GM12878 (cell line): ENCODE measurements at regions not wholly inside any gene's neighbourhood (a gene's known extent, or its start where the extent isn't known, plus 50 kb on each side); places are given as distances from the start of the nearest gene placed in this dataset.

ENCODE experiments used
- ATAC-seq: fragments of 200-7000 bp; cut with Tn5 transposase; 3 replicates; pipeline ENCODE4 v1.9.1; 2020; ENCODE audit warnings: mild to moderate bottlenecking, moderate library complexity
- BruUV-seq: library from RNA; stranded (reverse); fragments of 400-500 nt; replicated peaks from 2 replicates; lab custom pipeline; 2021; lab: Mats Ljungman, UMichigan
- CTCF ChIA-PET: fragments of 300-600 bp; sonication (Branson Sonifier 250); formaldehyde crosslinking; extraction: SDS; loops from one replicate; lab custom pipeline; 2021; ENCODE audit warnings: inconsistent platforms; lab: Yijun Ruan, JAX
- POLR2A ChIA-PET: fragments of 350-600 bp; formaldehyde crosslinking; extraction: SDS; loops from one replicate; lab custom pipeline; 2021; ENCODE audit warnings: inconsistent platforms; lab: Charles Lee
- RAD21 ChIA-PET: fragments of 300-600 bp; sonication (Branson Sonifier 250); formaldehyde crosslinking; loops from one replicate; lab custom pipeline; 2023; ENCODE audit warnings: antibody characterized with exemption; ENCODE audit not compliant: unreplicated experiment; lab: Charles Lee
- SMC1A ChIA-PET: fragments of 300-600 bp; sonication (Branson Sonifier 250); formaldehyde crosslinking; loops from one replicate; lab custom pipeline; 2023; ENCODE audit not compliant: unreplicated experiment, uncharacterized antibody; lab: Charles Lee
- DNase-seq: peaks from one replicate; pipeline ENCODE4 v3.0.0-alpha.2; 2011; ENCODE audit warnings: low read depth, low spot score
- FAIRE-seq: peaks from 3 replicates; lab custom pipeline; 2011; peaks lifted over from hg19 to GRCh38; lab: Jason Lieb, UNC
- H2AFZ ChIP-seq: 2 replicates; pipeline ENCODE4 v1.6.0; 2011; ENCODE audit warnings: low read depth, low read length, control low read depth; ENCODE audit not compliant: control insufficient read depth
- H3K27ac ChIP-seq: 2 replicates; pipeline ENCODE4 v1.5.1; 2011; ENCODE audit warnings: control low read depth; ENCODE audit not compliant: control insufficient read depth, insufficient read depth
- H3K27me3 ChIP-seq, 2 experiments: replicated peaks in 1 of 2; 2 replicates each; pipeline versions ENCODE4 v1.6.0 to v1.6.1; 2011; ENCODE audit warnings: low read length in 1 of 2; ENCODE audit not compliant: control insufficient read depth in 2 of 2, insufficient read depth in 2 of 2
- H3K36me3 ChIP-seq, 2 experiments: 2 replicates each; pipeline ENCODE4 v1.5.1; 2011; ENCODE audit warnings: low read length in 1 of 2; ENCODE audit not compliant: control insufficient read depth in 2 of 2, insufficient read depth in 2 of 2
- H3K4me1 ChIP-seq: 2 replicates; pipeline ENCODE4 v1.6.1; 2011; ENCODE audit warnings: mild to moderate bottlenecking, low read length, moderate library complexity, mixed read lengths; ENCODE audit not compliant: control insufficient read depth, insufficient read depth
- H3K4me2 ChIP-seq: 2 replicates; pipeline ENCODE4 v1.6.0; 2011; ENCODE audit warnings: control low read depth; ENCODE audit not compliant: control insufficient read depth, insufficient read depth
- H3K4me3 ChIP-seq: fragments of 200-600 bp; sonication (generic); 2 replicates; pipeline ENCODE4 v1.5.1; 2016
- H3K79me2 ChIP-seq: 2 replicates; pipeline ENCODE4 v1.6.0; 2011; ENCODE audit warnings: low read length; ENCODE audit not compliant: control insufficient read depth, insufficient read depth
- H3K9ac ChIP-seq: 2 replicates; pipeline ENCODE4 v1.8.0; 2011; ENCODE audit warnings: low read length, control low read depth, mixed read lengths; ENCODE audit not compliant: control insufficient read depth, insufficient read depth
- H3K9me3 ChIP-seq: replicated peaks from 3 replicates; pipeline ENCODE4 v1.5.1; 2011; ENCODE audit warnings: mild to moderate bottlenecking, low read length; ENCODE audit not compliant: control insufficient read depth, insufficient read depth
- H4K20me1 ChIP-seq: 2 replicates; pipeline ENCODE4 v1.6.0; 2011; ENCODE audit not compliant: control insufficient read depth, insufficient read depth
- CHD2 ChIP-seq: IDR thresholded peaks from 2 replicates; pipeline ENCODE4 v1.6.1; 2011; ENCODE audit warnings: low read depth, low read length, improper control_type of control experiment, borderline replicate concordance
- EED ChIP-seq: sonication (generic); IDR thresholded peaks from 2 replicates; pipeline ENCODE4 v1.6.1; 2016; ENCODE audit warnings: antibody characterized with exemption, low read depth
- FOS ChIP-seq: IDR thresholded peaks from 3 replicates; pipeline ENCODE4 v1.6.1; 2011; ENCODE audit warnings: borderline replicate concordance; ENCODE audit not compliant: insufficient read length; ENCODE audit errors: extremely low read depth
- FOXK2 ChIP-seq: fragments of 450-650 bp; IDR thresholded peaks from 2 replicates; pipeline ENCODE4 v1.6.1; 2017; ENCODE audit warnings: mild to moderate bottlenecking, moderate library complexity
- NR2C1 ChIP-seq: fragments of 450-650 bp; IDR thresholded peaks from 2 replicates; pipeline ENCODE4 v1.6.1; 2017; ENCODE audit warnings: antibody characterized with exemption, mild to moderate bottlenecking, moderate library complexity
- SMARCA5 ChIP-seq: fragments of 450-650 bp; IDR thresholded peaks from 2 replicates; pipeline ENCODE4 v1.6.1; 2017; ENCODE audit warnings: mild to moderate bottlenecking
- WRNIP1 ChIP-seq: IDR thresholded peaks from 2 replicates; pipeline ENCODE4 v1.6.1; 2011; ENCODE audit warnings: low read depth, low read length, improper control_type of control experiment, borderline replicate concordance
- WGBS: methylation state at CpG from one replicate; pipeline ENCODE4 v1.1.6; 2016; ENCODE audit warnings: low lambda C conversion rate; ENCODE audit not compliant: insufficient replicate concordance, insufficient coverage; ENCODE audit errors: missing lambda C conversion rate; 5-methylcytosine and 5-hydroxymethylcytosine counted together
- in situ Hi-C: fragments of 300-500 bp; cut with MboI; formaldehyde crosslinking; loops from 9 replicates; pipeline ENCODE4 v1.14.3; 2018; ENCODE audit warnings: mixed read lengths
- intact Hi-C: fragments of 100-400 bp; cut with micrococcal nuclease; formaldehyde crosslinking; loops from one replicate; pipeline ENCODE4 v1.14.2; 2022; ENCODE audit not compliant: unreplicated experiment
- TF ChIP-seq, protein P1 (sequence below): IDR thresholded peaks from 2 replicates; pipeline ENCODE4 v1.6.1; 2012; ENCODE audit warnings: mild to moderate bottlenecking, low read depth, low read length
- TF ChIP-seq, protein P2 (sequence below): fragments of 450-650 bp; IDR thresholded peaks from 2 replicates; pipeline ENCODE4 v1.6.1; 2017; ENCODE audit warnings: mild to moderate bottlenecking

DNA sequence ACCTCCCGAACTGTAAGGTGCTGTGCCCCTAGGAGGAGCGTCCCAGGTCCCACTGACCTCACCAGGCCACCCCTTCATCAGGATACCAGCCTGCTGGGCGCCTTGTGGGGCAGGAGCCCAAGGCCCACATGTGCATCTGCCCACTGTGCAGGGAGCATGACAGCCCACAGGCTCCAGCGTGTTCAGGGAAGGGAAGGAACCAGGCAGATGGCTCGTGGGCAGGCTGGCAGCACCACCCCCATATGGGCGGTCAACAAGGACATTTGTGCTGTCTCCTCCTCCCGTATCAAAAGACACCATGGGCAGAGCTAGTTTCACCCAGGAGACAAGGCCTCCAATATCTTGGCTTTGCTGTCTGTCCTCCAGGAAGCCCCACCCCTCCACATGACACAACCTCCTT, 85.5 kb upstream of the PPP1R26 start:
- BruUV-seq, result no TSS peak
- Histone ChIP-seq H4K20me1 (no peaks in the 10 kb centered on the region), H2AFZ (no peak overlapping the region), H3K4me2 (no peak overlapping the region), H3K4me3 (no peak overlapping the region), H3K79me2 (no peaks in the 10 kb centered on the region), H3K4me1 (no peaks in the 10 kb centered on the region), H3K9ac (no peak overlapping the region)
- ATAC-seq (no peak), DNase-seq (no peak), FAIRE-seq (no peak)
- in situ Hi-C loops, result no loop called here
- CTCF ChIA-PET, result no interaction called here
- RAD21 ChIA-PET, result no interaction called here
- intact Hi-C loops, result no loop called here
- 11% methylated on average over 7 of the region's 7 CpGs for WGBS
- TF ChIP-seq FOXK2 (no peak), EED (no peak), FOS (no peak)
- TF ChIP-seq, all 136 proteins: peak for 0
- Histone ChIP-seq H3K36me3 (no peaks in the 10 kb centered on the region), H3K27me3 (no peaks in the 10 kb centered on the region), H3K9me3 (no peaks in the 10 kb centered on the region; the same call in 2 of the 3 replicates), H3K27ac (no peak overlapping the region)
- SMC1A ChIA-PET, result no interaction called here
- POLR2A ChIA-PET, result no interaction called here

DNA sequence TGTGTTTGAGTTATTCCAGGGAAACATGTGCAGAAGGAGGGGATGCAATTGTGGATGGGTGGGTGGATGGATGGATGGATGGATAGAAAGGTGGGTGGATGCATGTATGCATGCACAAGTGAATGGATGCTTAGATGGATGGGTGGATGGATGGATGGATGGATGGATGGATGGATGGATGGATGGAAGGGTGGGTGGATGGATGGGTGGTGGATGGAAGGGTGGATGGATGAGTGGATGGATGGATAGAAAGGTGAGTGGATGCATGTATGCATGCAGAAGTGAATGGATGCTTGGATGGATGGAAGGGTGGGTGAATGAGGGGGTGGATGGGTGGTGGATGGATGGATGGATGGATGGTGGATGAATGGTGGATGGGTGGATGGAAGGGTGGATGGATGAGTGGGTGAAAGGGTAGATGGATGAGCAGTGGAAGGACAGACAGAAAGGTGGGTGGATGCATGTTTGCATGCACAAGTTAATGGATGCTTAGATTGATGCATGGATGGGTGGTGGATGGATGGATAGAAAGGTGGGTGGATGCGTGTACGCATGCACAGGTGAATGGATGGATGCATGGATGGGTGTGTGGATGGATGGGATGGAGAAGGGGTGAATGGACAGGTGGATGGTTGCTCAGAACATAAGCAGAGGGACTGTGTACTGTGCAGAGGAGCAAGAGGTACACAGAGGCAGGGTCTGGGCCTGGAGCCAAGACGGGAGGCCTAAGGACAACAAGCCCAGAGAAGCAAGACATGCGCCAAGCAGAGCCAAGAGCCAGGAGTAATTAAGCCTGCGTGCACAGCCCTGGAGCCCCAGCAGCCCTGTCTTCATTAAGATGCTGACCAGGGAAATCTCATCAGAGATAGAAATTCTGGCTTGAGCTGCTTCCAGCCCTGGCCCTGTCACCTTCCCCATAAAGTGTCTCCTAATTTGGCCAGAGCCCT, 84.6 kb upstream of the PPP1R26 start:
- in situ Hi-C loops (no loop called here), intact Hi-C loops (no loop called here)
- DNase-seq, result no peak
- H3K79me2 ChIP-seq, result no peaks in the 10 kb centered on the region
- RAD21 ChIA-PET, result no interaction called here
- no peak overlapping the region for H2AFZ ChIP-seq
- H3K9me3 ChIP-seq, result no peaks in the 10 kb centered on the region; the same call in 2 of the 3 replicates
- no peak overlapping the region for H3K9ac ChIP-seq
- SMC1A ChIA-PET, result no interaction called here
- 44% methylated on average over 5 of the region's 5 CpGs for WGBS
- H3K4me2 ChIP-seq, result no peak overlapping the region
- H3K27ac ChIP-seq, result no peak overlapping the region
- no TSS peak for BruUV-seq
- no peaks in the 10 kb centered on the region for H4K20me1 ChIP-seq
- no peak for FAIRE-seq
- no peaks in the 10 kb centered on the region for H3K4me1 ChIP-seq
- H3K4me3 ChIP-seq, result no peak overlapping the region
- no peaks in the 10 kb centered on the region for H3K36me3 ChIP-seq
- CTCF ChIA-PET, result no interaction called here
- POLR2A ChIA-PET, result no interaction called here
- H3K27me3 ChIP-seq, result no peaks in the 10 kb centered on the region
- no peak for ATAC-seq
- no peak for TF ChIP-seq FOXK2
- no peak for TF ChIP-seq WRNIP1
- TF ChIP-seq, protein P1, sequence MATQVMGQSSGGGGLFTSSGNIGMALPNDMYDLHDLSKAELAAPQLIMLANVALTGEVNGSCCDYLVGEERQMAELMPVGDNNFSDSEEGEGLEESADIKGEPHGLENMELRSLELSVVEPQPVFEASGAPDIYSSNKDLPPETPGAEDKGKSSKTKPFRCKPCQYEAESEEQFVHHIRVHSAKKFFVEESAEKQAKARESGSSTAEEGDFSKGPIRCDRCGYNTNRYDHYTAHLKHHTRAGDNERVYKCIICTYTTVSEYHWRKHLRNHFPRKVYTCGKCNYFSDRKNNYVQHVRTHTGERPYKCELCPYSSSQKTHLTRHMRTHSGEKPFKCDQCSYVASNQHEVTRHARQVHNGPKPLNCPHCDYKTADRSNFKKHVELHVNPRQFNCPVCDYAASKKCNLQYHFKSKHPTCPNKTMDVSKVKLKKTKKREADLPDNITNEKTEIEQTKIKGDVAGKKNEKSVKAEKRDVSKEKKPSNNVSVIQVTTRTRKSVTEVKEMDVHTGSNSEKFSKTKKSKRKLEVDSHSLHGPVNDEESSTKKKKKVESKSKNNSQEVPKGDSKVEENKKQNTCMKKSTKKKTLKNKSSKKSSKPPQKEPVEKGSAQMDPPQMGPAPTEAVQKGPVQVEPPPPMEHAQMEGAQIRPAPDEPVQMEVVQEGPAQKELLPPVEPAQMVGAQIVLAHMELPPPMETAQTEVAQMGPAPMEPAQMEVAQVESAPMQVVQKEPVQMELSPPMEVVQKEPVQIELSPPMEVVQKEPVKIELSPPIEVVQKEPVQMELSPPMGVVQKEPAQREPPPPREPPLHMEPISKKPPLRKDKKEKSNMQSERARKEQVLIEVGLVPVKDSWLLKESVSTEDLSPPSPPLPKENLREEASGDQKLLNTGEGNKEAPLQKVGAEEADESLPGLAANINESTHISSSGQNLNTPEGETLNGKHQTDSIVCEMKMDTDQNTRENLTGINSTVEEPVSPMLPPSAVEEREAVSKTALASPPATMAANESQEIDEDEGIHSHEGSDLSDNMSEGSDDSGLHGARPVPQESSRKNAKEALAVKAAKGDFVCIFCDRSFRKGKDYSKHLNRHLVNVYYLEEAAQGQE, result no peak
- TF ChIP-seq NR2C1, result no peak
- TF ChIP-seq CHD2, result no peak
- TF ChIP-seq, protein P2, sequence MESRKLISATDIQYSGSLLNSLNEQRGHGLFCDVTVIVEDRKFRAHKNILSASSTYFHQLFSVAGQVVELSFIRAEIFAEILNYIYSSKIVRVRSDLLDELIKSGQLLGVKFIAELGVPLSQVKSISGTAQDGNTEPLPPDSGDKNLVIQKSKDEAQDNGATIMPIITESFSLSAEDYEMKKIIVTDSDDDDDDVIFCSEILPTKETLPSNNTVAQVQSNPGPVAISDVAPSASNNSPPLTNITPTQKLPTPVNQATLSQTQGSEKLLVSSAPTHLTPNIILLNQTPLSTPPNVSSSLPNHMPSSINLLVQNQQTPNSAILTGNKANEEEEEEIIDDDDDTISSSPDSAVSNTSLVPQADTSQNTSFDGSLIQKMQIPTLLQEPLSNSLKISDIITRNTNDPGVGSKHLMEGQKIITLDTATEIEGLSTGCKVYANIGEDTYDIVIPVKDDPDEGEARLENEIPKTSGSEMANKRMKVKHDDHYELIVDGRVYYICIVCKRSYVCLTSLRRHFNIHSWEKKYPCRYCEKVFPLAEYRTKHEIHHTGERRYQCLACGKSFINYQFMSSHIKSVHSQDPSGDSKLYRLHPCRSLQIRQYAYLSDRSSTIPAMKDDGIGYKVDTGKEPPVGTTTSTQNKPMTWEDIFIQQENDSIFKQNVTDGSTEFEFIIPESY, result no peak
- TF ChIP-seq SMARCA5, result no peak
